HG03175 (cell line): ENCODE measurements at regions not wholly inside any gene's neighbourhood (a gene's known extent, or its start where the extent isn't known, plus 50 kb on each side); places are given as distances from the start of the nearest gene placed in this dataset.

Source experiments
- ATAC-seq: cut with Tn5 transposase; IDR thresholded peaks from one replicate; pipeline ENCODE4 v1.9.1; 2021; ENCODE audit warnings: mild to moderate bottlenecking, moderate library complexity; ENCODE audit not compliant: unreplicated experiment

GRCh38 chr4:173934201-173934600 lies 349.3 kb downstream of the FBXO8 start:
- no peak for ATAC-seq

DNA sequence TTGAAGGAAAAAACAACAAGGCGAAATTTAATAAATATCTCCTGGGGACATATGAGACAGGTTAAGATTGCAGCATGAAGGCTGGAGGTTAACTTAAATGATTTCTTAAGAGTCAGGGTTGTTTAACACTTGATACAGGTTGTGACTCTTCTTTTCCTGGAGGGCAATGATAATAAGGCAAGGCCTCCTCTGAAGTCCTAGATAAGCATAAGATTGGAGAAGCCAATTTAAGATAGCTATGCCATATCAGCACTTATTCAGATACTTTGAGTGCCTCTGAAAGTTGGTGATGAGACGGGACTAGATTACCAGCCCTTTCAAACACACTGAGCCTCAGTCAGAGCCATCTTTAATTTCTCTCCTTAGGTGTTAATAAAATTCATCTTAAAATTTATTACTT lies 350.8 kb downstream of the FBXO8 start:
- ATAC-seq: no peak

GRCh38 chr4:173930329-173930967 lies 353.0 kb downstream of the FBXO8 start:
- ATAC-seq: no peak

DNA sequence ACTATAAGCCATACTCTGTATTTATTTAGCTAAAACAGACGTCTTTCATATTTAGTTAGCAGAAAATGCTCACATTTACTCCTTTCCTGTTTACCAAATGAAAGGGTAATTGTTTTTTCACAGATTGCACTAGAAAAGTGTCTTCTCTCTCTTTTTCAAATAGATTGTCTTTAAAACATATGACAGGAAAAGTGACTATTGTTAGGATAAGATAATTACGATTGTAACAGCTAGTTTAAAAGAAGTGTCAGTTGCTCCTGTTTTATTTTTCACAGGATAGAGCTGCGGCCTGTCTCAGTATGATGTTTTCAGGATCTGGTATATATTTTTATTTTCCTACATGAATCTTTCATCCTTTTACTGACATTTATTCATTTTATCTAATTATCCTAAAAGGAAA lies 353.5 kb downstream of the FBXO8 start:
- no peak for ATAC-seq

- ATAC-seq: peak; percentile 76
These were observed 358.9 kb downstream of the FBXO8 start for GRCh38 chr4:173924561-173924960.

DNA sequence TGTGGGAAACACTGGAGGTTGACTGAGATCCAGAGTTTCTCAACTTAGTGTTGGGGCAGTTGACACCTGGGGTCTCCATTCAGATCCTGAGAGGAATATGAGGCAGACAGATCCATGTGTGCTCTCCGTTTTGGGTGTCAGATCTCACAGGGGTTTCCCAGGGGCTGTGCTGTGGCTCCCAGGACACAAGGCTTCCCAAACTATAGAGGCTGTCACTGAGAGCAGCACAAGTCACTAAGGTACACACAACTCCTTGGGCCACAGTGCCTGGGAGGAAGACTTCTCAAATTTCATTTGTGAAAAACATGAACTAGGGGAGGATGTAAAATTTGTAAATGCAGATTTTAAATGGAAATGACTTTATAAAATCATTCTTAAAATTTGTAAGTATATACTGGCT lies 363.6 kb downstream of the FBXO8 start:
- no peak for ATAC-seq

DNA sequence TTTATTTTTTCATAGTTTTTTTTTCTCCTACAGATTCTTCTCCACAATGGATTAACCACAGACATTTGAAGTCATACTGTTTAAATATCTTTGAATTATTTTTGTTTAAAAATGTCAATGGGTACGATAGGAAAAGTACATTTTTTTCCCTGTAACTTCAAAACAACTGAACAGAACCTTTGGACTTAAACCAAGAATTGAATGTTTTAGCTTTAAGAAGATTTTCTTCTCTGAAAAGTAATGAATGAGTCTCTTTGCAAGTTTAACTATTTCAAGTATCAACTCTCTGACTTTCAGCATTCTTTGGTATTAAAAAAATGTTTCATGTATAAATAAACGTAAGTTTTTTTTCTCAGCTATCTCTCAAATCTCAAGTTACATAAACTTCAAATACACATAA lies 364.3 kb downstream of the FBXO8 start:
- ATAC-seq: no peak

DNA sequence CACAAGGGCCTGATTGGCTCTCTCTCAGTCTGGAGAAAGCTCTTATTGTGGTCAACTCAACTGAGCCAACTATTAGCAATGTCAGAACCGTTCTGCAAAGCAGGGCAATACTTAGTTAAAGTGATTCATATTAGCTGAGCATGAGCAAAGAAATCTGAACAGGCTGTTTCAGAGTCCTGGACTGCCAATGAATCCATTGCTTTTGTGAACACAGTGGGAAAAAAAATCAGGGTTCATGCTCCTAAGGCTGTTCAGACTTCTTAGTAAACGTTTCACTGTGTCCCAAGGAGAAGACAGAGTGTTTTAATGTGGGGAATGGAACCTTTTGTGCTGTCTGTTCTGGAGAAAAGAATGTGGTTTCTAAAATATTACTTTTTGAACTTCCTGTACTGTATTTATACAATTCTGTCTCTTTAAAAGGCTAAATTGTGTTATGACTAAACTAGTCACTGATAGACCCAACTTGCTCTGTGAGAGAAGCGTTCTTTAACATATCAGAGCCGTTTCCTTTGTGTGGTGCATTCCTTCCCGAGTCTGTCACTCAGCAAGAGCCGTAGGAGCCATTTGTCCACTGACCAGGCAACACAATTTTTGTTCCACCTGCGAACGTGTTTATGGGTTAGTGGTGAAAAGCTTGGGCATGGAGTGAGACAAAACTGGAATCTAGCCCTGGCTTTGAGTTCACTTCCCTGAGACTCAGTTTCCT lies 366.1 kb downstream of the FBXO8 start:
- no peak for ATAC-seq

GRCh38 chr4:173913496-173913895 lies 370.0 kb downstream of the FBXO8 start:
- ATAC-seq: no peak

DNA sequence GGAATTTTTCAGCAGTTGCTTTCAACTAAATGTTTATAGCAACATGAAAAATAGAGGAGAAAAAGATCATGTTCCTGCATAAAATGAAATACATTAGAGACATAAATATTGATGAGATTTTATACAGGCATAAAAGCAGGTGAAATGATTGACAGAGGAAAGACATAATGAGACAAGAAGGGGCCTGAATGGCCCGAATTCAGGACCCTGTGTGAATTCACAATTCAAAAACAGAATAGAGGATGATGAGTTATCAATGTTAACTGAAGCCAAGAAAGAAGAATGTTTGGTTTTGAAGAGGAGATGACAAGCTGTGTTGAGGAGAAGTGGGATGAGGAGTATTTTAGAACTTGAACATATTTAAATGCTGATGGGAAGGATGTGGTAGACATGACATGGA lies 371.1 kb downstream of the FBXO8 start:
- ATAC-seq: no peak

DNA sequence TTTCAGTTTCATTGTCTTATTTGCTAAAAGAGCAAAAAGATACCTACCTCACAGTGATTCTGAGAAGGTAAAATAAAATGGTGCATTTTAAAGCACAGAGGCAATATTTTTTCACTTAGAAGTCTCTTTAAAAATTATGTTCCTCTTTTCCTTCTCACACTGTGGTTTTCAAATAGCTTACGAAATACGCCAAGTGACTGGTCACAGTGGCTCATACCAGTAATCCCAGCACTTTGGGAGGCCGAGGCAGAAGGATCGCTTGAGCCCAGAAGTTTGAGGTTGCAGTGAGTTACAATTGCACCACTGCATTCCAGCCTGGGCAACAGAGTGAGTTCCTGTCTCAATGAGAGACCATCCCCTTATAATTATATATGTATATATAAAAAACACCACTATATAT lies 372.6 kb downstream of the FBXO8 start:
- no peak for ATAC-seq

- no peak for ATAC-seq
These were observed 374.2 kb downstream of the FBXO8 start for GRCh38 chr4:173909294-173909693.

GRCh38 chr4:173899813-173900212 lies 369.8 kb upstream of the HAND2 start:
- no peak for ATAC-seq

- no peak for ATAC-seq
These were observed 361.0 kb upstream of the HAND2 start for GRCh38 chr4:173891072-173891471.

DNA sequence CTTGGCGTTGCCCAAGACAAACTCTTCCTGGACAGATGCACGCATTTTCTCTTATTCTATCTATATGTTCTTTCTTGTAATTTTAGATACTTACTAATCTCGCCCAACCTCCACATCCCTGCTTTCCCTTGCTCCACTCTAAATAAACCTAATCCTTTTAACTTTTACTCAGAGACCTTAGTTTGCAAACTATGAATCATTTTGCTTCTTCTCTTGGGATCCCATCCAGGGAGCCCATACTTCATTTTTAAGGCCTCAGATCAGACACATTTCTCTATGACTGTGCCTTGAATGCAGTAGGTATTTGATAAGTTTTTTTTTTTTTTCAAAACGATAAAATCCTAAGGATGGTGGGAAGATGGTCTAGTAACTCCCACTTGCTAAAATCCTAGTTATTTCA lies 353.8 kb upstream of the HAND2 start:
- ATAC-seq: no peak

GRCh38 chr4:173880897-173881296 lies 350.9 kb upstream of the HAND2 start:
- no peak for ATAC-seq

- ATAC-seq: no peak
These were observed 349.5 kb upstream of the HAND2 start for GRCh38 chr4:173879509-173879908.

- no peak for ATAC-seq
These were observed 348.7 kb upstream of the HAND2 start for GRCh38 chr4:173878701-173879100.

GRCh38 chr4:173871643-173872042 lies 341.6 kb upstream of the HAND2 start:
- no peak for ATAC-seq

GRCh38 chr4:173866322-173867026 lies 336.4 kb upstream of the HAND2 start:
- no peak for ATAC-seq

GRCh38 chr4:173862754-173863153 lies 332.7 kb upstream of the HAND2 start:
- no peak for ATAC-seq

DNA sequence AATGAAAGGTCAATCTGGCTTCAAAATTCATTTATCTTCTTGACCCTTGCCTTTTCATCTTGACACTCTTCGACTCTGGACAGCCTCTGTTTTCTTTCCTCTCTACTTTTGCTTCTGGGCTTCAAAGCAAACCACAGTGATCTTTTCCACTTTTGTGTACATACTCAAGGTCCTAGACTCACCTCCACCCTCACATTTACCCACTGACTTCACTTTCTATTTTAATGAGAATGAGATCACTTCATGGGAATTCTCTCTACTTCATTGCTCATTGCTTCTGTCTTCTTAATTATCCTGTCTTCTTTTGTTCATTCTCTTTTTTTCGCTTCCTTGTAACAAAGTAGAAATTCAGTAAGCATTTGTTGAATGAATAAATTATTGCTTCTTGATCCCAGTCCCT lies 330.1 kb upstream of the HAND2 start:
- ATAC-seq: no peak
